Neural progenitor cell (in vitro differentiated cells): ENCODE measurements at regions not wholly inside any gene's neighbourhood (a gene's known extent, or its start where the extent isn't known, plus 50 kb on each side); places are given as distances from the start of the nearest gene placed in this dataset.

Experiments used
- DNase-seq: peaks from one replicate; pipeline ENCODE4 v3.0.0-alpha.2; 2016; ENCODE audit warnings: low spot score
- H2AFZ ChIP-seq: fragments of 200-600 bp; sonication (generic); replicated peaks from 2 replicates; pipeline ENCODE4 v1.6.1; 2016; ENCODE audit warnings: antibody characterized with exemption
- H3F3A ChIP-seq: fragments of 200-600 bp; sonication (generic); 2 replicates; pipeline ENCODE4 v1.6.1; 2016; ENCODE audit warnings: antibody characterized with exemption, low read depth
- H3K27ac ChIP-seq: fragments of 200-600 bp; sonication (generic); 2 replicates; pipeline ENCODE4 v1.5.1; 2016; ENCODE audit warnings: mild to moderate bottlenecking
- H3K27me3 ChIP-seq: fragments of 200-600 bp; sonication (generic); 2 replicates; pipeline ENCODE4 v1.6.1; 2016; ENCODE audit warnings: mild to moderate bottlenecking, moderate library complexity
- H3K36me3 ChIP-seq: fragments of 200-600 bp; sonication (generic); 2 replicates; pipeline ENCODE4 v1.5.1; 2016
- H3K4me1 ChIP-seq: fragments of 200-600 bp; sonication (generic); 2 replicates; pipeline ENCODE4 v1.6.1; 2016; ENCODE audit warnings: mixed run types
- H3K4me2 ChIP-seq: fragments of 200-600 bp; sonication (generic); 2 replicates; pipeline ENCODE4 v1.6.1; 2016
- H3K4me3 ChIP-seq: fragments of 200-600 bp; sonication (generic); 2 replicates; pipeline ENCODE4 v1.5.1; 2016
- H3K79me2 ChIP-seq: fragments of 200-600 bp; sonication (generic); 2 replicates; pipeline ENCODE4 v1.6.1; 2016; ENCODE audit warnings: low read depth
- H3K9ac ChIP-seq: fragments of 200-600 bp; sonication (generic); 2 replicates; pipeline ENCODE4 v1.6.1; 2016
- H3K9me3 ChIP-seq: fragments of 200-600 bp; sonication (generic); 2 replicates; pipeline ENCODE4 v1.5.1; 2016; ENCODE audit warnings: low read depth
- H4K20me1 ChIP-seq: fragments of 200-600 bp; sonication (generic); 2 replicates; pipeline ENCODE4 v1.6.1; 2016; ENCODE audit warnings: low read depth
- H3K27ac Mint-ChIP-seq: 3 replicates; pipeline ENCODE4 v1.8.0; 2021; ENCODE audit warnings: mixed read lengths
- H3K27me3 Mint-ChIP-seq: 2 replicates; pipeline ENCODE4 v1.8.0; 2022; ENCODE audit warnings: low read depth, mild to moderate bottlenecking, inconsistent platforms, moderate library complexity, mixed read lengths; ENCODE audit not compliant: insufficient read depth
- H3K36me3 Mint-ChIP-seq: 3 replicates; pipeline ENCODE4 v1.8.0; 2021; ENCODE audit warnings: mixed read lengths
- H3K4me1 Mint-ChIP-seq: 3 replicates; pipeline ENCODE4 v1.8.0; 2021; ENCODE audit warnings: mixed read lengths
- H3K4me3 Mint-ChIP-seq: 3 replicates; pipeline ENCODE4 v1.8.0; 2021; ENCODE audit warnings: mild to moderate bottlenecking, moderate library complexity, mixed read lengths
- H3K9me3 Mint-ChIP-seq: 3 replicates; pipeline ENCODE4 v1.8.0; 2020; ENCODE audit warnings: mixed read lengths
- CTCF ChIP-seq: fragments of 200-600 bp; sonication (generic); IDR thresholded peaks from 2 replicates; pipeline ENCODE4 v1.5.1; 2017; ENCODE audit warnings: antibody characterized with exemption, mild to moderate bottlenecking
- EZH2 ChIP-seq: fragments of 200-600 bp; sonication (generic); IDR thresholded peaks from 2 replicates; pipeline ENCODE4 v1.6.1; 2017; ENCODE audit warnings: antibody characterized with exemption, mild to moderate bottlenecking, moderate library complexity
- EZH2phosphoT487 ChIP-seq: fragments of 200-600 bp; sonication (generic); IDR thresholded peaks from 2 replicates; pipeline ENCODE4 v1.6.1; 2017; ENCODE audit warnings: antibody characterized with exemption

DNA sequence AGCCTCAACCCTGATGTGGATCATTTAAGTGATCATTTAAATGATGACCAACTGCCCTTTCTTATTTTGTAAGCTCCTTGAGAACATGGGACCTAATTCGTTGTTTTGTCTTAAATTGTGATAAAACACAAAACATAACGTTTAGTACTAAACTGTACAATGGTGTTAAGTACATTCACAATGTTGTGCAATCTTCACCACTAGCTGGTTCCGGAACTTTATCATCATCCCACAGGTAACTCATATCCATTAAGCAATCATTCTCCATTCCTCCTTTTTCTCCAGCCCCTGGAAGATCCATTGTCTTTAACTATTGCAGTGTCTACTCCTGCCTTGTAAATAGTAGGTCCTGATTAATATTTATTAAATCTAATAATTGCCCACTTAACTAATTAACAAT lies 460.5 kb upstream of the BRINP1 start:
- Histone ChIP-seq H3K4me2 (no peak overlapping the region), H3K4me1 (no peaks in the 10 kb centered on the region), H3K79me2 (no peaks in the 10 kb centered on the region), H3K27ac (no peak overlapping the region), H3K9me3 (no peaks in the 10 kb centered on the region), H3K36me3 (no peaks in the 10 kb centered on the region), H3K27me3 (no peaks in the 10 kb centered on the region), H2AFZ (no peak overlapping the region), H4K20me1 (no peaks in the 10 kb centered on the region), H3F3A (no peaks in the 10 kb centered on the region), H3K9ac (no peak overlapping the region), H3K4me3 (no peak overlapping the region)
- Mint-ChIP-seq H3K4me1 (no peaks in the 10 kb centered on the region), H3K4me3 (no peak overlapping the region), H3K27me3 (peaks cover 3% of the 10 kb centered on the region), H3K27ac (no peak overlapping the region), H3K36me3 (no peaks in the 10 kb centered on the region), H3K9me3 (no peaks in the 10 kb centered on the region)
- TF ChIP-seq EZH2phosphoT487 (no peak), CTCF (no peak), EZH2 (no peak)
- DNase-seq: no peak

- no peak overlapping the region for H3K4me3 Mint-ChIP-seq
- no peaks in the 10 kb centered on the region for H4K20me1 ChIP-seq
- H3F3A ChIP-seq: no peaks in the 10 kb centered on the region
- no peak for TF ChIP-seq EZH2phosphoT487
- no peak for TF ChIP-seq EZH2
- TF ChIP-seq CTCF: no peak
- no peaks in the 10 kb centered on the region for H3K36me3 Mint-ChIP-seq
- H3K79me2 ChIP-seq: no peaks in the 10 kb centered on the region
- no peak overlapping the region for H3K9ac ChIP-seq
- H3K4me2 ChIP-seq: no peak overlapping the region
- no peaks in the 10 kb centered on the region for H3K4me1 Mint-ChIP-seq
- no peak overlapping the region for H3K4me3 ChIP-seq
- DNase-seq: no peak
- H3K9me3 Mint-ChIP-seq: no peaks in the 10 kb centered on the region
- no peaks in the 10 kb centered on the region for H3K27me3 ChIP-seq
- H3K27ac ChIP-seq: no peak overlapping the region
- no peaks in the 10 kb centered on the region for H3K9me3 ChIP-seq
- no peaks in the 10 kb centered on the region for H3K4me1 ChIP-seq
- no peak overlapping the region for H2AFZ ChIP-seq
- no peaks in the 10 kb centered on the region for H3K36me3 ChIP-seq
- no peak overlapping the region for H3K27ac Mint-ChIP-seq
- peaks cover 3% of the 10 kb centered on the region for H3K27me3 Mint-ChIP-seq
Observed at GRCh38 chr9:119829186-119829585, 460.0 kb upstream of the BRINP1 start.

DNA sequence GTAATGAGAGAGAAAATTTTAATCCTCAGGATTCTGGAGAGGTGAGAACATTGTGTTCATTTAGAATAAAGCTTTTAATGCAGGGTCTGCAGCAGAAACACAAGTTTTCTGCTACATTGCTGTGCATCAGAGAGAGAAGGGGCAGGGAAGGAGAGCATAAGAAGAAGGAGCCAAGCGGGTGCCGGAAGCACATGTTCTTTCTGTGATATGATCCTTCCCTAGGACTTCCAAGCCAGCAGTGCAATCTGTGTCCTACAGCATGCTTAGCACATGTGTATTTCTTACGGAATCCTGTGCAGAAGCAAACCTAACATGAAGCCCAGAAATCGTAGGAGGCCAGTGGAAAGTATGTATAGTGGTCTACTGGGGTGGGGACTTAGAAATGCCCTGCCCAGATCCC lies 458.3 kb upstream of the BRINP1 start:
- Histone ChIP-seq H4K20me1 (no peaks in the 10 kb centered on the region), H3K79me2 (no peaks in the 10 kb centered on the region), H2AFZ (no peak overlapping the region), H3K9ac (no peak overlapping the region), H3K4me1 (no peaks in the 10 kb centered on the region), H3F3A (no peaks in the 10 kb centered on the region), H3K4me3 (no peak overlapping the region), H3K27ac (no peak overlapping the region), H3K9me3 (no peaks in the 10 kb centered on the region), H3K36me3 (no peaks in the 10 kb centered on the region), H3K4me2 (no peak overlapping the region), H3K27me3 (no peaks in the 10 kb centered on the region)
- H3K4me1 Mint-ChIP-seq: no peaks in the 10 kb centered on the region
- TF ChIP-seq CTCF (no peak), EZH2phosphoT487 (no peak), EZH2 (no peak)
- H3K27ac Mint-ChIP-seq: no peak overlapping the region
- H3K4me3 Mint-ChIP-seq: no peak overlapping the region
- no peaks in the 10 kb centered on the region for H3K9me3 Mint-ChIP-seq
- H3K36me3 Mint-ChIP-seq: no peaks in the 10 kb centered on the region
- H3K27me3 Mint-ChIP-seq: no peaks in the 10 kb centered on the region
- DNase-seq: no peak

- Mint-ChIP-seq H3K27ac (no peak overlapping the region), H3K36me3 (no peaks in the 10 kb centered on the region), H3K4me1 (no peaks in the 10 kb centered on the region), H3K27me3 (no peaks in the 10 kb centered on the region), H3K9me3 (no peaks in the 10 kb centered on the region), H3K4me3 (no peak overlapping the region)
- Histone ChIP-seq H3K9ac (no peak overlapping the region), H3K4me1 (no peaks in the 10 kb centered on the region), H2AFZ (no peak overlapping the region), H3F3A (no peaks in the 10 kb centered on the region), H3K36me3 (no peaks in the 10 kb centered on the region), H3K4me2 (no peak overlapping the region), H3K4me3 (no peak overlapping the region), H3K27ac (no peak overlapping the region), H3K79me2 (no peaks in the 10 kb centered on the region), H3K27me3 (no peaks in the 10 kb centered on the region), H4K20me1 (no peaks in the 10 kb centered on the region), H3K9me3 (no peaks in the 10 kb centered on the region)
- no peak for DNase-seq
- TF ChIP-seq EZH2: no peak
- TF ChIP-seq EZH2phosphoT487: no peak
- no peak for TF ChIP-seq CTCF
Observed at GRCh38 chr9:119827126-119827525, 457.9 kb upstream of the BRINP1 start.
